HG03280 (cell line): ENCODE measurements at regions not wholly inside any gene's neighbourhood (a gene's known extent, or its start where the extent isn't known, plus 50 kb on each side); places are given as distances from the start of the nearest gene placed in this dataset.

Source experiments
- ATAC-seq: cut with Tn5 transposase; IDR thresholded peaks from one replicate; pipeline ENCODE4 v1.9.1; 2021; ENCODE audit warnings: mild to moderate bottlenecking, moderate library complexity; ENCODE audit not compliant: unreplicated experiment

- ATAC-seq: no peak
These were observed 733.0 kb upstream of the DPPA4 start for GRCh38 chr3:110070161-110070916.

GRCh38 chr3:110074095-110074494, 736.7 kb upstream of the DPPA4 start:
- ATAC-seq: no peak

DNA sequence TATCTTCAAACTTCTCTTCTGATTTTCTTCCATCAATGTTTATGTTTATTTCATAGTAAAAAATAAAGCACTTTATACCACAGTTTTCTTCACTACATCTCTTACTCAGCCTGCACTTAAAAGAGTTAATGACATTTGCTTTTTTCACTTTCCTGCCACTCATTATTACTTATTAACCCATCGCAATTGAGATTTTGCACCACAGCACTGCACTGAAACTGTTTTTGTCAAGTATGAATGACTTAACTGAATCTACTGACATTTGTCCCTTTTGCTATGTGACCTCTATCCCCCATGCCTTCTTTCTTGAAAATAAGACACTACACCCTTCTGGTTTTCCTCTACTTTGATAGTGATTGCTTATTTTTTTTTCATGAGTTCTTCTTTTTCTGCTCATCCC, 739.7 kb upstream of the DPPA4 start:
- ATAC-seq: no peak

DNA sequence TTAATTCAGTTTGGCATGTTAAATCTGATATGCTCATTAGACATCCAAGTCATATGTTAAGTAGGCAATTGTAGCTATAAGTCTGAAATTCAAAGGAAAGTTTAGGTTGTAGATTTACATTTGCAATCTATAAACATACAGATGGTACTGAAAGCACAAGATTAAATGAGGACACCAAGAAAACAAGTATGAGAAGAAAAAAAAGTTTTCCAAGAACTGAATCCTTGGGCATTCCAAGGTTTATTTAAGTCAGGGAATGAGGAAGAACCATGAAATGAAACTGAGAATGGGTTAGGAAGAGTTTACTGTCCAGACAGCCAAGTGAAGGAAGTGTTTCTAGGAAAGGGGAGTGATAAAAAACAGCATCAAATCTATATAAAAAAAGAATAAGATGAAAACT, 756.1 kb upstream of the DPPA4 start:
- ATAC-seq: no peak

GRCh38 chr3:110093812-110094401, 756.6 kb upstream of the DPPA4 start:
- ATAC-seq: no peak

DNA sequence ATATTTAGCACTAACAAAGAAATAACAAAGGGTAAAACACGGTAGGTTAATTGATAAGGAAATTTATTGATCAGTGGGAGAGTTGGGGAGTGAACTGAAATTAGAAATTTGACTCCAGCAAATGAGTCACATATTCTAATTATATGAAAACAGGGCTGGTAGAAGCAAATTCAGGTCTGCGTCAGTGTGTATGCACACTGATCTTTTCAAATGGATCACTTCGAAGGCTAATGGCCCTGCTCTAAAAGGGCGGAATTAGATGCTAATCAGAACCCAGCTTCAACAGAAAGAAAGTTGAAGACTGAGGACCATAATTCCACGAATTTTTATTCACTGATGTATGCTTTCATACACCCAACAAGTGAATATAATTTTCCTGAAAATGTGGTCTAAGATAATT, 762.4 kb upstream of the DPPA4 start:
- no peak for ATAC-seq

DNA sequence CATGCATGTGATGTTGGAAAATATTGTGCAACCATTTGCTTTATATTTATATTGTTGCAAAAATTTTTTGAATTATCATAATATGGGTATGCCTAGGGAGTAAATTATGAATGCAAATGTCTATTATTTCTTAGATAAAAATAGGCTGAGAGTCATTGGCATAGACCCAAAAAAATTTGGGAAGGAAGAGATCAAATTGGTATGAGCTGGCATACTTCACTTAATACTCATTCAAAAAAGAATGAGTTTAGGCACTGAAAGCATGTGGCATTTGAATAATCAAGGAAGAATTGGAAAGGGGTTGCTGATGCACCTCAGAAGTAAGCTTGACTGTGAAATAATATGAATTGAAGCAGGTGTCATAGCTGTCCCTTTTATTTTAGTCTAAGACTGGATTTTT, 764.0 kb upstream of the DPPA4 start:
- no peak for ATAC-seq

DNA sequence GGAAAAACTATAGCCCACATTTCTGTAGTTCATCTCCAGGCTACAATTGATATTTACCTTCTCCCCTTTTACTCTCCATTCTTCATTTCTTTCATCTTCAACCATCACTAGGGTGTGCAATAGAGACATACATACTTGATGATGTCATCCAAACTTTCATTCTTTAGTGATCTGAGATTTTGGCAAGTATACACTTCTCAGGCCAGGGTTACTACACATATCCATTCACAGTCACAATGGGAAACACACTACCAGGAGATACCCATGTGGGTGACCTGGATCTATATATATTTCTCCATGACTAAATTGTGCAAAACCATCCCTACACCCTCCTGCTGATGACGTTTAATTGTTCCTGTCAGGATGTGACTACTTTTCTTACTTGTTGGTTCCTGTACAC, 769.5 kb upstream of the DPPA4 start:
- ATAC-seq: no peak

- no peak for ATAC-seq
These were observed 786.6 kb upstream of the DPPA4 start for GRCh38 chr3:110123946-110124345.

DNA sequence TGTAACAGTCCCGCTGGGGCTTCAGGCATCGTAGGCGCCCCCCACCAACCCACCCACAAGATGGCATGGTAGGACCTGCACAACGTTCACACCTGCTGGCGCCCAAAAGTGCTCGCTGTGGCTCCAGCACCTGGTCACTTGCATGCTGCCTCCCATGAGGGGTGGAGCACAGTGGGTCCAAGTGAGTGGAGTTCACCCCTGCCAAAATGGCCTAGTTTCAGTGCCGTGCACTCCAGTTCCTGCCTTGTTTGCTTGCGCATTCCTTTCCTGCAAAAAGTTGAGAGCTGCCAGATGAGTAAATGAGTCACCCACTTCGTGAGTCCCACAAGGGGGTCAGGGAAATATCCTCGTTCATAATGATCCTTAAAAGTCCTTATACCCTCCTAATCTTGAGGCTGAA, 788.7 kb upstream of the DPPA4 start:
- no peak for ATAC-seq

DNA sequence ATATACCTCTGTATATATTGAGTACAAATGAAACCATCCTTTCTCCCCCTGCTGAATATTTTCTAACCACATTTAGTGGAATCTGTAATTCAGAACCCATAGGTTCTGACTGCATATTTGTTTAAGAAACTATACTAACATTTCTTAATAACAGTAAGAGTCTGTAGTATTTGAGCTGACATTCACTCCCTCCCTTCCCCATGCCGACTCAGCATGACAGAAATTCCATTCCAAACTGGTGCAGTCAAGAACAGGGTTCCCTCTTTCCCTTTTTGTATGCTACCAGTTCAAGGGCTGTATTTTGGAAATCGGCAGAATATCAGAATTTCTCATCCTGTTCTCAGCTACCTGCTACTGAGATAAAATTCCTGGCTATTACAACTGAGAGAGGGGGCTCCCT, 796.6 kb upstream of the DPPA4 start:
- ATAC-seq: no peak

DNA sequence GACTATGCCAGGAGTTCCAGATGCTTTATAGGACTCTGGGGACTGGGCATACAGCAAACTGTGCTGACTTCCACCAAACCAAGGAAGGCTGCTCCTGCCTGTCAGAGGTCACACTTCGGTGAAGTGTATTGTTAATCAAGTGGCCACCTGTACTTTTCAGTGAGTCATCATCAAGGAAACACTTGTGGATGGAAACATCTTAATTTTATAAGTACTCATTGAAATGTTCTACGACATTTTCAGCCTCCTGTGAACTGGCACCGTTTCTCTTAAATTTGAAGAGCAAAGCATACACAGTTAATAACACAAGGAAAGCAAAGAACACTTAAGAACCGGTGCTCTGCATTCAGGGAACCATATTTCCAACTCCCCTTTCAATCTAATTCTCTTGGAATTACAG, 801.7 kb upstream of the DPPA4 start:
- no peak for ATAC-seq

GRCh38 chr3:110139821-110140220, 802.5 kb upstream of the DPPA4 start:
- no peak for ATAC-seq

- no peak for ATAC-seq
These were observed 812.4 kb upstream of the DPPA4 start for GRCh38 chr3:110149763-110150162.

DNA sequence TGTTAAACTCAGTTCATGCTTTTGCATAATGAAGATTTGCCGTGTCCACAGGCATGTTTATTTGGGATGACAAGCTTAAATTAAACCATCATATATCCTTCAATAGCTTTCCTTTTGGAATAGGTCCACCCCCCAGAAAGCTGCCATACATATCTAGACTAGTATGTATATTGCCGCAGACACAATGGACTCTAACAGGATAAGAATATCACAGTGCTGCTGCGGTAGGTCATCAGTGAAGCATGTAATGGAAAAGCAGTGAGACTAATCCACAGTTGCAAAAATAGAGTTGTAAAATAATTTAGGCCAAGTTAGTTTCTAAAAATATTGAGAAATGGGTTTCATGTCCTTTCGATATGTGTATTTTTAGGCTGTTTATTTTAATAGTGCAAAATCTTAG, 819.9 kb upstream of the DPPA4 start:
- no peak for ATAC-seq

GRCh38 chr3:110164632-110165369, 827.5 kb upstream of the DPPA4 start:
- no peak for ATAC-seq

GRCh38 chr3:110165370-110165743, 828.0 kb upstream of the DPPA4 start:
- no peak for ATAC-seq

DNA sequence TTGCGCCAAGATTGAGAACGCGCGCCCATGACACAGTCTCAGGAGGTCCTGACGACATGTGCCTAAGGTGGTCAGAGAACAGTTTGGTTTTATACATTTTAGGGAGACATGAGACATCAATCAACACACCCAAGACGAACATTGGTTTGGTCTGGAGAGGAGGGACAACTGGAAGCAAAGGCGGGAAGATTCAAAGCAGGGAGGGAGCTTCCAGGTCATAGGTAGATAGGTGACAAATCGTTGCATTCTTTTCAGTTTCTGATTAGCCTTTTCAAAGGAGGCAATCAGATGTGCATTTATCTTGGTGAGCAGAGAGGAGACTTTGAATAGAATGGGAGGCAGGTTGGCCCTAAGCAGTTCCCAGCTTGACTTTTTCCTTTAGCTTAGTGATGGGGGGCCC, 828.4 kb upstream of the DPPA4 start:
- no peak for ATAC-seq

- no peak for ATAC-seq
These were observed 829.4 kb upstream of the DPPA4 start for GRCh38 chr3:110166791-110167190.

DNA sequence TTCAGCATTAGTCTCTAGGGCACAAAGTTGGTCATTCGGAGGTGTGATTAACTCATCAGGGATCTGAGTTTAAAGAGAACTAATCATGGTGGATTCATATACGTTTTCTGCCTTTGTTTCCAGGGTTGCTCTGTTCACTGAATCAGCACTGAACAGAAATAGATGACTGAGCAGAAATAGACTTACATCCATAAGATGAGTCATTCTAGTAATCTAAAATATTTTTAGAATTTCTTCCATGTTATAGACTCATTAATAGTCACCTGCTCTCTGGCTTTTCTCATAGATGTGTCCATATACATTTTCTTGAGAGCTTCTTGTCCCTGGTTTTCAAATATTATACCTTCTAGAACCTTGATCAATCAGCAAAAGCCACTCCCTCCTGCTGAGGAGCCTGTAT, 837.6 kb upstream of the DPPA4 start:
- ATAC-seq: no peak

DNA sequence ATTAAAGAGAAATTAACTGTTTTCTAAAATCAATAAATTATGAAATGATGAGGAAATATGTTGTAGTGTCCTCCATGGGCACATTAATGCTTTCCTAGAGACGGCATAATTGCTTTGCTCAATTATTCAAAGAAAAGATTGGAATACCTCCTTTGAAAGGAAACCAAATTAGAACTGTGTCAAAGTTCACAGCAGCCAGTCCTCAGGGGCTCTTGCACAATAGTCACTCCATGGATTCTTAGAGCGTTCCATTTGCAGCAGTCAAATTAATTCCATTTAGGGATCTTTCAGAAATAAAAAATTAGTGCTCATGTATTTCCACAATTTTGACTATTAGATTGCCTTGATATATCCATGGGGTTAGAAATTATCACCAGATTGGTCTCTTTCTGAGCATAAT, 841.6 kb upstream of the DPPA4 start:
- ATAC-seq: no peak

- no peak for ATAC-seq
These were observed 843.4 kb upstream of the DPPA4 start for GRCh38 chr3:110180733-110181132.
